ENCODE measurements at regions not wholly inside any gene's neighbourhood (a gene's known extent, or its start where the extent isn't known, plus 50 kb on each side); places are given as distances from the start of the nearest gene placed in this dataset.
"Not testable (repeated sequence)": the region's sequence is repeated elsewhere in the genome, so short reads cannot be mapped to it uniquely, and the experiment has no call there.

DNA sequence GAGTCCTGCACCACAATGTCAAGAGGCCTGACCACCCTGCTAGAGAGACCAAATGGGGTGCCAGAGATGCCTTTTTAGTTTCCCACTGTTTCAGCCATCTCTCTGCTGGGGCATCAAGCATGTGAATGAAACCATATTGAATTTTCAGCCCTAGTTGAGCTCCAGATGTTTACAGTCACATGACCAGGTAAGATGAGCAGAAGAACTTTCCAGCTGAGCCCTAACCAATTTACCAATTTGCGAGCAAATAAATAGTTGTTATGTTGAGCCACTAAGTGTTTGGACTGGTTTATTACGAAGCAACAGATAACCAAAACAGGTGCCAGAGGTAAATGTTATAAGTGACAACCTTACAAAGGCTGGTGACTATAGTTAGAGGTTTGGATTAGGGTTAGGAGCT is 209.1 kb upstream of the CCL2 start:
- DNase-seq: no peak

DNA sequence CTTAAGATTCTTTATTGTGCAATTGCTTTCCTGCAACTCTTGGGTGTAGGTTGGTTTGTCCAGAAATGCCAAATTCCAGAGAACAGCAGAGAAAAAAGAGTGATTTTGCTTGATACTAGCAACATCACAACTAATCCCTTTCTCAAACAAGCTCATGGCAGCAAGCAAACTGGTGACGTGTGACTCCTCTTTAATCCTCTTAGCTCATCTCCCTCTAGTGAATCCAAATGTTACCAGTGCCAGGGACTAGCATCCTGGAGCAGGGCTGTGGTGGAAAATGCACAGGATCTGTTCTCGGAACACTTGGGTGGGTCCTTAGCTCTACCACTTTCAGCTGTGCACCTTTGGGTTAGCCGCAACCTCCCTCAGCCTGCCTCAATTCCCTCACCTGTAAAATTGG is 204.0 kb upstream of the CCL2 start:
- DNase-seq: peak; percentile 0 to 1

DNA sequence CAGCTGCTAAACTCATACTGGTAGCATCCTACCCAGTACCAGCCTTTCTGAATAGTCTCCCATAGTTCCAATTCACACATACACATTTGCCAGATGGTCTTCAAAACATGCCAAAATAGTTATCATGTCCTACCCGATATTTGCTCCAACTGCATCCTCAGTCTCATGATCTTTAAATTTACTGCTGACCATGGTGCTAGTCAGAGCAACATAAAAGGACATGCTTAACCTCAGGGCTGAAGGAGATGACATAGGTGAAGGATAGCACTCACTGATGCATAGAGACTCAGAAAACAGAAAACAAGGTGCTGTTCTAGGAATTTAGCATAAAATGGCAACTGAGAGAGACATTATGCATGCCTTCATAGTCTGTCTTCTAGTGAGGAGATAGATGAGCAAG is 200.6 kb upstream of the CCL2 start:
- no peak for DNase-seq

DNA sequence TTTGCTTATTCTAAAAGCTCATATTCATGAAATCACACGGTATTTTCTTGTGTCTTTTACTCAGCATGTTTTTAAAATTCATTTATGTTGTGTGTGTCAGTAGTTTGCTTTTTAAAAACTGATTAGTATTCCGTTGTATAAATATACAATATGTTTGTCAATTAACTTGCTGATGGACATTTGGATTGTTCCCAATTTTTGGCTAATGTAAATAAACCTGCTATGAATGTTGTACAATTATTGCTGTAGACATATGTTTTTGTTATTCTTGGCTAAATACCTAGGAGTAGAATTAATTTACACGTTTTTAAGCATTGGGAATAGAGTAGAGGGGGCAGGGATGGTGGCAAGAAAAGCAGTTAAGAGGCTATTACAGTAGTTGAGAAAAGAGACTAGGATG is 199.5 kb upstream of the CCL2 start:
- DNase-seq: no peak

DNA sequence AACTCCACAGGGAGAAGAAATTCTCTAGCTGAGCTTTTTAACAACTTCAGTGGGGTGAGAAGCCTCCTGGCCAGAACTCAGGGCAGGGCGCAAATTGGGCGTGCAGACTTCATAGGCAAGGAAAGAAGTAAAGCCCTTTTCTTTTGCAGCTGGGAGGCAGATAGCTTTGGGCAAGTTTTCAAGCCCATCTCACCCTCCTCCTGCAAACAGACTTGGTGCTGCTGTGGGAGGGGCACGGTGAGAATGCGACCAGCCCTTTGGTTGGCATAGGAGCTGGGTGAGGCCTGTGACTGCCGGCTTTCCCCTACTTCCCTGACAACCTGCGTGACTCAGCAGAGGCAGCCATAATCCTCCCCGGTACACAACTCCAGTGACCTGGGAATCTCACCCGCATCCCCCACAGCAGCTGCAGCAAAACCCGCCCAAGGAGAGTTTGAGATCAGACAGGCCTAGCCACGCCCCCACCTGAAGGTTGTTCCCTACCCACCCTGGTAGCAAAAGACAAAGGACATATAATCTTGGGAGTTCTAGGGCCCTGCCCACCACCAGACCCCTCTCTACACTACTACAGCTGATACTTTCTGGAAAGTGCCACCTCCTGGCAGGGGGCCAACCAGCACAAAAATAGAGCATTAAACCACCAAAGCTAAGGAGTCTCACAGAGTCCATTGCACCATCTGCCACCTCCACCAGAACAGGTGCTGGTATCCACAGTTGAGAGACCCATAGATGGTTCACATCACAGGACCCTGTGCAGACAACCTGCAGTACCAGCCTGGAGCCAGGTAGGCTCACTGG is 195.5 kb upstream of the CCL2 start:
- no peak for DNase-seq

GRCh38 chr17:34066528-34066927 is 188.6 kb upstream of the CCL2 start:
- DNase-seq: no peak

- no peak for DNase-seq
Observed at GRCh38 chr17:34067011-34067410, 188.1 kb upstream of the CCL2 start.

DNA sequence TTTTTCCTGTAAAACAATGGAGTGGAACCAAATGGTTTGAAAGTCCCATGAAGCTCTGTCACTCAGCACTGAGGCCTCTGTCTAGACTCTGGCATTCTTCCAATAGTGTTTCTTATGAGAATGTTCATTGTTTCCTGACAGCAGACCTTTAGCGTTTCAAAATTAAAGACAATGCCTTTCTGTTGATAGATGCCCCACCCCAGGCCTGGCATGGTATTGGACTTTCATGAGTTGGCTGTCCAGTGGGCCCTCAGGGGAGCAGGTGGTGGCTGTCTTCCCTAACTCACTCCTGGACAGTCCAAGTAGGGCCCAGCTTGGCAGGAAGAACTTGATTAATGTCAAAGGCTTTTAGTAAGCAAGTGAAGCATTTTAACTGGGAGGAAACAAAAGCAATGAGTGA is 186.5 kb upstream of the CCL2 start:
- no peak for DNase-seq

GRCh38 chr17:34070712-34071111 is 184.4 kb upstream of the CCL2 start:
- no peak for DNase-seq

- DNase-seq: no peak
Observed at GRCh38 chr17:34071886-34072420, 183.1 kb upstream of the CCL2 start.

DNA sequence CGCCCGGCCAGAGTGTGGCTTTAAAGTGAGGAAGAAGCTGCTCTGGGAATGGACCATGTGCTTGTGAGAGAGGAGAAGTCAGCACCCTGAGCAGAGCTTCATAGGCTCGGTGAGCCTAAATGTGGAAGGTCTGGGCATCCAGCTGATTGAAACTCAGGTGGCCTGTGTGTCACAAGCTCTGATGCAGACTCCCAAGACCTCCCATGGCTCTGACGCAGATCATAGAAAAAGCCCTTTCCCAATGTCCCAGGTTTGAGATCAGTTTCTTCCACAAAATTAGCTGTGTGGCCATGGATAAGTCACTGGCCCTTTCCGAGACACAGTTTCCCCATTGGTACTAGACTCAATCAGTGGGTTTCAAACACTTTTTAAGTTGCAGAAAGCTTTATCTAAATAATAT is 180.0 kb upstream of the CCL2 start:
- no peak for DNase-seq

DNA sequence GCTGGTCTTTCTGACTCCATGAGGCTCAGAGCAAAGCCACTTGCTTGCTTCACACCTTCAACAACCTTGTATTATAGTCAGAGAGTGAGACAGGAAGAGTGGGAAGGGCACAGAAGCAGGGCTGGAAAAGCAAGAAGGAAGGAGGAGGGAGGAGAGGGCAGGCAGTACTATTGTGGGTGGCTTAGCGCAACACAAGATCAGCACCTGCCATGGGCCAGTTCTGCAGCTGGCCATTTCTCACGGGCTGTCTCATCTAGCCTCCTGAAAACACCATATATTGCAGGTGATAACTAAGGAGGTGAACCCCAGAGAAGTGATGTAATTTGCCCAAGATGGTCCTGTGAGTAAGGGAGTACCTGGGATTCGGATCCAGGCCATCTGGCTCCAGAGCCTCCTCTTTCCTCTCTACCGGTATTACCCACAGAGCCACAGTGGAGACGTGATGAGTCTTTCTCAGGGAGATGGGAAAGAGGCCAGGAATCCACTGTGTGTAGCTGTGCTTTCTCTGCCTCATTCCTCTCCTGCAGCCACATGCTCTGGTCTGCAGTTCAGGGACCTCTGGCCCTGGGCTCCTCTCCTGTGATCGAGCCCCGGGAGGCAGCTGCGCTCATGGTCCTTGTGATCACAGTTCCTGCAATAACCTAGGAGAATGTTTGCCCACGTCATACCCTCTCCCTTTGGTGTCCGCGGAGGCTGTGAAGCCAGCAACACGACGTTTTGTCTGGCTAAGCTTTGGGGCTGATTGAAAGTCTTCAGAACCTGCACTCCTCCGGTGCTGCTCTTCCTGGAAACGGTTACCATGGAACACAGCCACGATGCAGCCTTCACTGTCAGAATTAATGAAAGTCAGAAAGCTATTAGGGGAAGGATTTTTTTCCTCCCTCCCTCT is 178.1 kb upstream of the CCL2 start:
- no peak for DNase-seq

DNA sequence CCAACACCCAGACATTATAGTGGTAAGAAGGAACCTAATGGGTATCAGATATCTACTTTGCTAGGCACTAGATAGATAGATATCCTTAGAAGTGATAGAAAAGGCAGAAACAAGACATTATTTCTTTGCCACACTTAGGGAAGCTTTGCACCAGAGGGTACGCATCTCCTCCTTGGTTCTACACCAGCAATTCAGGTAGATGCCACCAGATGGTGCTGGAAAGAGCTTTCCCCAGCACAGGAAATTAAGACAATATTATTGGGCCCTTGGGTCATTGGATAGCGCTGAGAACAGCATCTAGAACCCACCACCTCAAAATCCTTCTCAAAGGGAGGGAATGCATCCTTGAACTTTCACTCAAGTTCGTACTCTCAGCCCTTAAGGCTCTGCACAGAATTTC is 173.8 kb upstream of the CCL2 start:
- no peak for DNase-seq

GRCh38 chr17:34082404-34082803 is 172.7 kb upstream of the CCL2 start:
- DNase-seq: no peak

DNA sequence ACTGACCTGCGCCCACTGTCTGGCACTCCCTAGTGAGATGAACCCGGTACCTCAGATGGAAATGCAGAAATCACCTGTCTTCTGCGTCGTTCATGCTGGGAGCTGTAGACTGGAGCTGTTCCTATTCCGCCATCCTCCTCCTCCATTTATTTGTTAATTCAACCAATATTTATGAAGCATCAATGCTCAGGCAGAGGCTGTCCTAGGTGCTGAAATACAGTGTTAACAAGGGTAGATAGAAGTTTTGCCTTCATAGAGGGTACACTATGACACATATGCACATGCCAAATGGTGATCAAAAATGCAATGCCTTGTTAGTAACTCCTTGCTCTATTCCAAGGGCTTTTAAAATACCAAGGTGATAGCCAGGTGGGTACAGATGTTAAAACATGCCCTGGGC is 166.0 kb upstream of the CCL2 start:
- not testable (repeated sequence) for DNase-seq

- DNase-seq: no peak
Observed at GRCh38 chr17:34090593-34090992, 164.5 kb upstream of the CCL2 start.

DNA sequence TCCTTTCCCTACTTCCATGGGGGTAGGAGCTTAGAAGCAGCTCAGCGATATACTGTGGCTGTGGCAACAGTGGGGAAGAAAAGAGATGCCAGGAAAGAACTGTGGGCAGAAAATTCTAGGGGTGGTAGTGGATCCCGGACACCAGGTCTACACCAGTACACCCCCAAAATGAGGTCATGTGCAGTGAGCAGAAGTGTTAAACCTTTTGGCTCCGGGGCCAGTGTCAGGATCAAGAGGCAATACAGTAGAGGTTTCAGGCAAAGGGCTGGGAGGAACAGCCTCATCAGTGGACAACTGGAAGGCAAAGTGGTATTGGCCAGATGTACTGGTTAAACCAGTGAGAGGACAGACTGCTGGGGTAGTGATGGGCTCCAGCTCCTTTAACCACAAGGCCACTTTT is 163.1 kb upstream of the CCL2 start:
- DNase-seq: no peak

DNA sequence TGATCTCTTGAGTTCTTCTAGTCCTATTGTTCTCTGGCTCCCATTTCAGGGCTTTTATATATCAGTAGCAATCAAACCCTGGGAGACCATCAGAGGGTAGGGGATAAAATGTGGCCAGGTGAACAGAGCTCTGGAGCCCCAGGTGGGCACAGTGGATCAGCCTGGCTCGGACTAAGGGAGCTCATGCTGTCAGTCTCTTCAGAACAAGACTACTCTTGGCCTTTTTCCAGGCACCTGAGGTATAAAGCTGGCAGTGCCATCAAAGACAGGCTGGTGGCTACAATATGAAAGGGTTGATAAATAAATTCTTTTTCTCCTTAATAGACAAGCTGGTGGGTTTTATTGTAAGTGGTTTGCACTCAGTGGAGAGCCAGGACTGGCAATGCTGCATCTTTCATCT is 160.0 kb upstream of the CCL2 start:
- no peak for DNase-seq

DNA sequence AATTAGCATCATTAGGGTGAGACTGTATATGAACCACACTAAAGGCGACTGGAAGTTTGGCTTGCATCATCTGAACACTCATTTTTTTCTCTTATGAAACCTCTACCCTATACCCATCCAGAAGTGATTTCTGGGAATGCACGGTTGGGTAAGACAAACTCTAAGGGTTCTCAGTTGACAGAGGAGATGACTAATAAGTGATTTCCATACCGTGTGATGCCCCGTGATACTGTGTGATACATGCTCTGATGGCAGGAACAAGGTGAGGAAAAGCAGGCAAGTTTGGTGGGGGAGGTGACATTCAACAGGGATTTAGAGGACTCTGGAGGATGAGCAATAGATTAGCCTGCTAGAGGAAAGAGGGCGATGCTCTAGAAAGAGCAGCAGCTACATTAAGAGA is 156.4 kb upstream of the CCL2 start:
- DNase-seq: no peak

DNA sequence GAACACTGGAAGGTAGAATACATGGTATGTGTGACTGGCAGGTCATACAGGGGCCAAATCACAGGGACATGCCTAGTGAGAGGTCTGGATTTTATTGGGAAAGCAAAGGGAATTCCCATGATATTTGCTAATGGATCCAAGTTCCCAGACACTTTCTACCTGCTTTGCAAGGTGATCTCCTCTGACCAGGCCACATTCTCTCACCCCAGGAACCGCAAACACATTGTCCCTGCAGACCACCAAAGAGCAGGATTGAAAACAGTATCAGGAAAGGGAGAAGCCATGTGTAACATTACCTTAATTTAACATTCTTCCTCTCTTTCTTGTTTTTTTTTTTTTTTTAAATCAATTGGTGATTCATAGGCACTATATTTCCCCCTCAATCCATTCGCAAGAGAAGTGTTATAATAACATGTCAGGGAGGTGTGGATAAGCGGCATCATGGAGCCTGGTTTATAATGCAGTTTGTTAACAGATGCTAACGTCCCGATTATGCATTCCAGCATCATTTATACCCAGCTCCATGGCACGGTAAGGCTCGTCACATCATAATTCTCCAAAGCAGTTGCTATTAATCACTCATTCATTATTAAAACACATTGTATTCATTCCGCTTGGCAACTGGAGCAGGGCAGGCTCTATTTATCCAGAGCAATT is 155.1 kb upstream of the CCL2 start:
- no peak for DNase-seq

GRCh38 chr17:34107019-34107418 is 148.1 kb upstream of the CCL2 start:
- DNase-seq: no peak

- DNase-seq: peak; percentile 40 to 86
Observed at GRCh38 chr17:34110315-34110714, 144.8 kb upstream of the CCL2 start.

DNA sequence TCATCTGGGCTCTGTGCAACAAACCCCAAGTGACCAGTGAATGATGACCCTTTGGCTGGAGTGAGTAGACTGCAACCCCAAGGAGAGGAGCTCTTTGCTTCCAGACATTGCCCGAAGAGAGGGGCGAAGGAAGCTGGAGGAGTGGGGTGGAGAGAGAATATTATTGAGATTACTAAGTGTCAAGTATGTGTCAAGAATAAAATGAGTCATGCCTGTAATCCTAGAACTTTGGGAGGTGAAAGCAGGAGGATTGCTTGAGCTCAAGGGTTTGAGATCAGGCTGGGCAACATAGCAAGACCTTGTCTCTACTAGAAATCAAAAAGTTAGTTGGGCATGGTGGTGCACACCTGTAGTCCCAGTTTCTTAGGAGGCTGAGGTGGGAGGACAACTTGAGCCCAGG is 142.0 kb upstream of the CCL2 start:
- no peak for DNase-seq

DNA sequence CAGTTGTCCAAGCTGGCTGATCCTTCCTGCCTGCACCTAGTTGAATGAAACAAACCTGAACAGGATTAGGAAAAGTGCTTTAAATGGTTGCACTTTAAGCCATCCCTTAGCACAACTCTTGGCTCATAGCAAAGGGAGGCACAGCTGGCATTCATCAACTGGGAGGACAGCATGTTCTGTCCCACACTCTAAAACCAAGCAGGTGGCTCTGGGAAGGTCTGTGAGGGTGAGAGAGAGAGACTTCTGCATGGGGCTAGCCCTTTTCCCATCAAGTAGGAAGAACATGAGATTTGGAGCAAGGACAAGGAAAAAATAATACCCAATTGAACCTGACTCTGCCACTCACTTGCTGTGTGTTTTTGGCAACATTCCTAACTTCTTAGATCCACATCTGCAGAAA is 140.9 kb upstream of the CCL2 start:
- no peak for DNase-seq
